H1 (cell line): ENCODE measurements at regions not wholly inside any gene's neighbourhood (a gene's known extent, or its start where the extent isn't known, plus 50 kb on each side); places are given as distances from the start of the nearest gene placed in this dataset.

Source experiments
- CTCF ChIA-PET: fragments of 300-600 bp; sonication (Branson Sonifier 250); formaldehyde crosslinking; loops from one replicate; lab custom pipeline; 2021; ENCODE audit not compliant: partially characterized antibody; lab: Charles Lee
- POLR2A ChIA-PET: fragments of 300-600 bp; sonication (Branson Sonifier 250); formaldehyde crosslinking; loops from one replicate; lab custom pipeline; 2021; ENCODE audit warnings: inconsistent platforms; ENCODE audit not compliant: partially characterized antibody; lab: Charles Lee
- DNase-seq, 2 experiments: peaks; one replicate each; pipeline versions ENCODE4 v3.0.0 to v3.0.0-alpha.2; 2010 to 2022; ENCODE audit warnings: low spot score in 2 of 2, low read depth in 1 of 2, mixed read lengths in 1 of 2
- FAIRE-seq: peaks from 2 replicates; lab custom pipeline; 2011; peaks lifted over from hg19 to GRCh38; lab: Jason Lieb, UNC
- H2AFZ ChIP-seq: 2 replicates; pipeline ENCODE4 v1.8.1; 2012; ENCODE audit warnings: low read length, inconsistent platforms
- H2AK5ac ChIP-seq: 2 replicates; pipeline ENCODE4 v1.6.1; 2013; ENCODE audit warnings: low read depth, low read length
- H2BK120ac ChIP-seq: replicated peaks from 2 replicates; pipeline ENCODE3; 2013; ENCODE audit warnings: low read depth, low read length, inconsistent platforms
- H2BK12ac ChIP-seq: 2 replicates; pipeline ENCODE4 v1.6.1; 2013; ENCODE audit warnings: low read depth, low read length
- H2BK15ac ChIP-seq: 2 replicates; pipeline ENCODE4 v1.6.1; 2013; ENCODE audit warnings: low read length
- H2BK20ac ChIP-seq: 2 replicates; pipeline ENCODE4 v1.6.1; 2013; ENCODE audit warnings: low read length
- H2BK5ac ChIP-seq: 2 replicates; pipeline ENCODE4 v1.6.1; 2013; ENCODE audit warnings: low read depth, low read length
- H3K14ac ChIP-seq: 2 replicates; pipeline ENCODE4 v1.6.1; 2013; ENCODE audit warnings: inconsistent platforms; ENCODE audit not compliant: insufficient read length
- H3K18ac ChIP-seq: 2 replicates; pipeline ENCODE4 v1.6.1; 2013; ENCODE audit warnings: low read length; ENCODE audit errors: extremely low read depth
- H3K23ac ChIP-seq: 2 replicates; pipeline ENCODE4 v1.6.1; 2013; ENCODE audit warnings: inconsistent platforms; ENCODE audit not compliant: insufficient read length
- H3K23me2 ChIP-seq: 2 replicates; pipeline ENCODE4 v1.6.1; 2013; ENCODE audit warnings: low read depth, low read length
- H3K27ac ChIP-seq: 2 replicates; pipeline ENCODE4 v1.6.1; 2011; ENCODE audit warnings: low read depth, low read length, inconsistent platforms
- H3K27me3 ChIP-seq, 4 experiments: replicated peaks in 1 of 4; 1 replicate in 1 of 4; 2 replicates in 3 of 4; pipeline versions ENCODE4 v1.6.1 to v1.8.1; 2011 to 2013; ENCODE audit warnings: low read length in 3 of 4, mild to moderate bottlenecking in 3 of 4, inconsistent platforms in 2 of 4, mixed read lengths in 2 of 4, moderate library complexity in 1 of 4; ENCODE audit not compliant: control insufficient read depth in 3 of 4, insufficient read depth in 3 of 4; ENCODE audit errors: extremely low read depth in 1 of 4
- H3K36me3 ChIP-seq, 4 experiments: 2 replicates each; pipeline versions ENCODE4 v1.6.1 to v1.8.1; 2011 to 2013; ENCODE audit warnings: mild to moderate bottlenecking in 4 of 4, low read length in 3 of 4, moderate library complexity in 2 of 4, control low read depth in 1 of 4, inconsistent platforms in 1 of 4; ENCODE audit not compliant: insufficient read depth in 4 of 4, control insufficient read depth in 2 of 4
- H3K4ac ChIP-seq: replicated peaks from 2 replicates; pipeline ENCODE3; 2013; ENCODE audit warnings: low read length, low read depth, mixed read lengths, inconsistent platforms; ENCODE audit not compliant: insufficient read length
- H3K4me1 ChIP-seq, 4 experiments: replicated peaks in 1 of 4; 1 replicate in 1 of 4; 2 replicates in 3 of 4; pipeline versions ENCODE4 v1.6.1 to v1.8.1; 2011 to 2013; ENCODE audit warnings: low read length in 3 of 4, inconsistent platforms in 2 of 4, mixed read lengths in 1 of 4; ENCODE audit not compliant: insufficient read depth in 4 of 4, control insufficient read depth in 3 of 4
- H3K4me2 ChIP-seq, 2 experiments: 2 replicates each; pipeline versions ENCODE4 v1.6.1 to v1.8.1; 2011 to 2013; ENCODE audit warnings: low read depth in 2 of 2, low read length in 2 of 2, control low read depth in 1 of 2, inconsistent platforms in 1 of 2, mild to moderate bottlenecking in 1 of 2; ENCODE audit not compliant: insufficient read depth in 1 of 2
- H3K4me3 ChIP-seq, 4 experiments: fragments of 200-600, 300-600 bp in 1 of 4; sonication (generic), shearing (Covaris generic), sonication (Bioruptor Twin) in 1 of 4; 2 replicates each; pipeline versions ENCODE4 v1.5.1 to v1.8.1; 2011 to 2016; ENCODE audit warnings: low read length in 4 of 4, low read depth in 3 of 4, control low read depth in 2 of 4, inconsistent platforms in 2 of 4, mild to moderate bottlenecking in 2 of 4, mixed read lengths in 1 of 4, moderate library complexity in 1 of 4; ENCODE audit not compliant: insufficient read depth in 2 of 4; ENCODE audit errors: extremely low read depth in 1 of 4
- H3K56ac ChIP-seq: replicated peaks from 2 replicates; pipeline ENCODE3; 2013; ENCODE audit warnings: low read depth, mild to moderate bottlenecking, mixed read lengths, low read length, inconsistent platforms; ENCODE audit not compliant: insufficient read length
- H3K79me1 ChIP-seq: 2 replicates; pipeline ENCODE4 v1.6.1; 2013; ENCODE audit warnings: low read depth, low read length, control low read depth
- H3K79me2 ChIP-seq, 2 experiments: 2 replicates each; pipeline versions ENCODE4 v1.6.1 to v1.8.1; 2012 to 2013; ENCODE audit warnings: low read length in 2 of 2, mild to moderate bottlenecking in 2 of 2, inconsistent platforms in 1 of 2; ENCODE audit not compliant: insufficient read depth in 2 of 2, control insufficient read depth in 1 of 2
- H3K9ac ChIP-seq, 4 experiments: replicated peaks in 1 of 4; 1 replicate in 1 of 4; 2 replicates in 3 of 4; pipeline versions ENCODE4 v1.6.1 to v1.8.1; 2011 to 2013; ENCODE audit warnings: low read depth in 3 of 4, low read length in 3 of 4, control low read depth in 2 of 4, mild to moderate bottlenecking in 2 of 4, moderate library complexity in 2 of 4, inconsistent platforms in 1 of 4; ENCODE audit errors: extremely low read depth in 1 of 4
- H3K9me3 ChIP-seq, 2 experiments: 2 replicates each; pipeline versions ENCODE4 v1.6.1 to v1.8.1; 2012 to 2013; ENCODE audit warnings: mild to moderate bottlenecking in 2 of 2, moderate library complexity in 2 of 2, control low read depth in 1 of 2, inconsistent platforms in 1 of 2, low read depth in 1 of 2, low read length in 1 of 2, mixed read lengths in 1 of 2; ENCODE audit not compliant: insufficient read depth in 2 of 2
- H4K20me1 ChIP-seq, 2 experiments: replicated peaks in 1 of 2; 2 replicates each; pipeline versions ENCODE3 to v1.8.1; 2011 to 2013; ENCODE audit warnings: inconsistent platforms in 2 of 2, low read length in 2 of 2, mild to moderate bottlenecking in 1 of 2; ENCODE audit not compliant: insufficient read depth in 2 of 2, control insufficient read depth in 1 of 2
- H4K5ac ChIP-seq: 2 replicates; pipeline ENCODE4 v1.6.1; 2013; ENCODE audit warnings: low read length, low read depth, mixed read lengths, inconsistent platforms; ENCODE audit not compliant: insufficient read length
- H4K8ac ChIP-seq: 2 replicates; pipeline ENCODE4 v1.8.0; 2013; ENCODE audit warnings: mild to moderate bottlenecking, moderate library complexity, low read length, inconsistent platforms; ENCODE audit not compliant: insufficient read depth; ENCODE audit errors: extremely low read depth
- H4K91ac ChIP-seq: replicated peaks from 2 replicates; pipeline ENCODE3; 2013; ENCODE audit warnings: low read length, mixed read lengths, inconsistent platforms; ENCODE audit not compliant: insufficient read length
- EGR1 ChIP-seq: IDR thresholded peaks from 2 replicates; pipeline ENCODE4 v1.6.1; 2011; ENCODE audit warnings: low read depth, low read length, borderline replicate concordance
- HDAC6 ChIP-seq: IDR thresholded peaks from one replicate; pipeline ENCODE4 v1.7.1; 2012; ENCODE audit warnings: low read depth, mild to moderate bottlenecking, inconsistent platforms, low read length, moderate library complexity
- PHF8 ChIP-seq: fragments of 200-600 bp; sonication (generic); conservative IDR thresholded peaks from 2 replicates; pipeline ENCODE4 v1.7.1; 2012; ENCODE audit warnings: low read depth, mild to moderate bottlenecking, inconsistent platforms, low read length, moderate library complexity
- SUZ12 ChIP-seq: fragments of 200-600 bp; sonication (generic); IDR thresholded peaks from 2 replicates; pipeline ENCODE4 v1.6.1; 2012; ENCODE audit warnings: mild to moderate bottlenecking, inconsistent platforms, low read length, moderate library complexity, mixed read lengths
- TAF7 ChIP-seq: optimal IDR thresholded peaks from 2 replicates; pipeline ENCODE3; 2011; ENCODE audit warnings: low read depth, mild to moderate bottlenecking, inconsistent platforms, low read length, moderate library complexity, borderline replicate concordance
- WGBS, 2 experiments: shearing (Covaris generic) in 1 of 2; methylation state at CpG; one replicate each; pipeline versions ENCODE4 v1.1.6 to v1.1.7; 2013 to 2015; ENCODE audit warnings: low lambda C conversion rate in 2 of 2, mixed read lengths in 2 of 2, inconsistent platforms in 1 of 2, low coverage in 1 of 2, missing lambda C conversion rate in 1 of 2; ENCODE audit not compliant: insufficient replicate concordance in 2 of 2, insufficient coverage in 1 of 2, insufficient read length in 1 of 2; ENCODE audit errors: extremely low coverage in 1 of 2, missing lambda C conversion rate in 1 of 2; 5-methylcytosine and 5-hydroxymethylcytosine counted together
- TF ChIP-seq, protein P1 (sequence below), 3 experiments: IDR thresholded peaks; 1 replicate in 2 of 3; 2 replicates in 1 of 3; pipeline versions ENCODE4 v1.5.1 to v1.6.1; 2011; ENCODE audit warnings: low read length in 3 of 3, mild to moderate bottlenecking in 3 of 3, inconsistent platforms in 2 of 3, low read depth in 1 of 3, moderate library complexity in 1 of 3; ENCODE audit not compliant: insufficient read depth in 1 of 3; ENCODE audit errors: control extremely low read depth in 1 of 3

GRCh38 chr22:47460176-47460575 is 697.7 kb downstream of the TBC1D22A start:
- TF ChIP-seq PHF8 (no peak), SUZ12 (no peak), EGR1 (no peak), TAF7 (no peak), HDAC6 (no peak)
- TF ChIP-seq, protein P1, sequence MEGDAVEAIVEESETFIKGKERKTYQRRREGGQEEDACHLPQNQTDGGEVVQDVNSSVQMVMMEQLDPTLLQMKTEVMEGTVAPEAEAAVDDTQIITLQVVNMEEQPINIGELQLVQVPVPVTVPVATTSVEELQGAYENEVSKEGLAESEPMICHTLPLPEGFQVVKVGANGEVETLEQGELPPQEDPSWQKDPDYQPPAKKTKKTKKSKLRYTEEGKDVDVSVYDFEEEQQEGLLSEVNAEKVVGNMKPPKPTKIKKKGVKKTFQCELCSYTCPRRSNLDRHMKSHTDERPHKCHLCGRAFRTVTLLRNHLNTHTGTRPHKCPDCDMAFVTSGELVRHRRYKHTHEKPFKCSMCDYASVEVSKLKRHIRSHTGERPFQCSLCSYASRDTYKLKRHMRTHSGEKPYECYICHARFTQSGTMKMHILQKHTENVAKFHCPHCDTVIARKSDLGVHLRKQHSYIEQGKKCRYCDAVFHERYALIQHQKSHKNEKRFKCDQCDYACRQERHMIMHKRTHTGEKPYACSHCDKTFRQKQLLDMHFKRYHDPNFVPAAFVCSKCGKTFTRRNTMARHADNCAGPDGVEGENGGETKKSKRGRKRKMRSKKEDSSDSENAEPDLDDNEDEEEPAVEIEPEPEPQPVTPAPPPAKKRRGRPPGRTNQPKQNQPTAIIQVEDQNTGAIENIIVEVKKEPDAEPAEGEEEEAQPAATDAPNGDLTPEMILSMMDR (IDR thresholded peaks at IDR 0.05; ENCODE audit: control extremely low read depth in 1 of 3, insufficient read depth in 1 of 3, low read depth in 1 of 3, low read length in 3 of 3) = no peak
- Histone ChIP-seq H2BK120ac (no peak overlapping the region), H3K27me3 (no peaks in the 10 kb centered on the region), H3K18ac (no peak overlapping the region), H3K23me2 (no peaks in the 10 kb centered on the region), H4K91ac (no peak overlapping the region), H3K79me2 (no peaks in the 10 kb centered on the region), H2BK5ac (no peak overlapping the region), H3K79me1 (no peaks in the 10 kb centered on the region), H3K14ac (no peak overlapping the region), H2BK15ac (no peak overlapping the region), H2BK20ac (no peak overlapping the region), H4K5ac (no peak overlapping the region), H3K4me1 (no peaks in the 10 kb centered on the region), H2BK12ac (no peak overlapping the region), H4K20me1 (no peaks in the 10 kb centered on the region), H2AK5ac (no peak overlapping the region), H3K4ac (no peak overlapping the region), H2AFZ (no peak overlapping the region), H3K23ac (no peak overlapping the region), H3K4me3 (no peak overlapping the region), H3K27ac (no peak overlapping the region), H3K9me3 (peaks cover 80 to 84% of the 10 kb centered on the region in 2 experiments), H4K8ac (no peak overlapping the region), H3K56ac (no peak overlapping the region), H3K36me3 (no peaks in the 10 kb centered on the region), H3K9ac (no peak overlapping the region), H3K4me2 (no peak overlapping the region)
- WGBS, 2 experiments = 86% methylated on average over 3 of the region's 3 CpGs; no CpG with 5 or more reads in 1 of the 2 experiments
- ChIA-PET CTCF (interaction anchor here (0.8 kb wide), 1 partner anchor 325 kb away, joined by 5 read pairs; no protein-coding TSS in a partner anchor), POLR2A (no interaction called here)
- FAIRE-seq (no peak), DNase-seq (no peak)
